GM10266 (cell line): ENCODE measurements at regions not wholly inside any gene's neighbourhood (a gene's known extent, or its start where the extent isn't known, plus 50 kb on each side); places are given as distances from the start of the nearest gene placed in this dataset.

Source experiments
- DNase-seq: peaks from one replicate; pipeline ENCODE4 v3.0.0; 2012; ENCODE audit errors: extremely low spot score
- CTCF ChIP-seq: IDR thresholded peaks from 2 replicates; pipeline ENCODE4 v1.5.1; 2012; ENCODE audit warnings: mild to moderate bottlenecking, low read depth; ENCODE audit not compliant: control insufficient read depth, insufficient read depth; ENCODE audit errors: missing control alignments

GRCh38 chr22:26823966-26824365 lies 166.6 kb downstream of the MIAT start:
- no peak for DNase-seq
- no peak for TF ChIP-seq CTCF

GRCh38 chr22:26825960-26826935 lies 168.9 kb downstream of the MIAT start:
- DNase-seq, result no peak
- TF ChIP-seq CTCF, result no peak

GRCh38 chr22:26827611-26828010 lies 170.2 kb downstream of the MIAT start:
- TF ChIP-seq CTCF, result no peak
- DNase-seq, result no peak

- no peak for TF ChIP-seq CTCF
- DNase-seq, result peak; percentile 25
These were observed 170.9 kb downstream of the MIAT start for GRCh38 chr22:26828311-26828710.

- no peak for TF ChIP-seq CTCF
- DNase-seq, result no peak
These were observed 173.4 kb downstream of the MIAT start for GRCh38 chr22:26830837-26831236.

- DNase-seq, result no peak
- no peak for TF ChIP-seq CTCF
These were observed 177.6 kb downstream of the MIAT start for GRCh38 chr22:26835023-26835422.

- peak; percentile 57 for DNase-seq
- TF ChIP-seq CTCF, result peak; percentile 68
These were observed 178.6 kb downstream of the MIAT start for GRCh38 chr22:26835929-26836528.
